Loucy (cell line): ENCODE measurements at regions not wholly inside any gene's neighbourhood (a gene's known extent, or its start where the extent isn't known, plus 50 kb on each side); places are given as distances from the start of the nearest gene placed in this dataset.

Experiments used
- EZH2phosphoT487 ChIP-seq: fragments of 200-600 bp; IDR thresholded peaks from 2 replicates; pipeline ENCODE4 v1.6.1; 2018; ENCODE audit warnings: antibody characterized with exemption, mild to moderate bottlenecking, moderate library complexity, borderline replicate concordance
- TF ChIP-seq, protein P1 (sequence below): fragments of 200-600 bp; sonication (generic); conservative IDR thresholded peaks from 2 replicates; pipeline ENCODE4 v1.5.1; 2014; ENCODE audit warnings: mild to moderate bottlenecking, antibody characterized with exemption, low read length

DNA sequence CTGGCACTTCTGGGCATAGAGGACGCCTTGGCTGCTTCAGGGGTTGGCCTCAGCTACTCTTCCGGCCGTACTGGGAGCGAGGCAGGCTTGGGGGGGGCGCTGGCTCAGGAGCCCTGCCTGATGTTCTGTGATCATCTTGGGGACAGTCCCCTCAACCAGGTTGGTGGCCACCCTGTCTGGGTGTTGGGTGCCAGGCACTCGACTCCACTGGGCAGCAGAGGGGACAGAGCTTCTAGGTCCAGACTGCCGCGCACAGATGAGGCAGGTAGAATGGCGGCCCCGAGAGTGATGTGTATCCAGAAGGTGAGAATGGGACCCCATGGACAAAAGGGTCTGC is 84.9 kb downstream of the ASB1 start:
- TF ChIP-seq EZH2phosphoT487: no peak
- TF ChIP-seq, protein P1, sequence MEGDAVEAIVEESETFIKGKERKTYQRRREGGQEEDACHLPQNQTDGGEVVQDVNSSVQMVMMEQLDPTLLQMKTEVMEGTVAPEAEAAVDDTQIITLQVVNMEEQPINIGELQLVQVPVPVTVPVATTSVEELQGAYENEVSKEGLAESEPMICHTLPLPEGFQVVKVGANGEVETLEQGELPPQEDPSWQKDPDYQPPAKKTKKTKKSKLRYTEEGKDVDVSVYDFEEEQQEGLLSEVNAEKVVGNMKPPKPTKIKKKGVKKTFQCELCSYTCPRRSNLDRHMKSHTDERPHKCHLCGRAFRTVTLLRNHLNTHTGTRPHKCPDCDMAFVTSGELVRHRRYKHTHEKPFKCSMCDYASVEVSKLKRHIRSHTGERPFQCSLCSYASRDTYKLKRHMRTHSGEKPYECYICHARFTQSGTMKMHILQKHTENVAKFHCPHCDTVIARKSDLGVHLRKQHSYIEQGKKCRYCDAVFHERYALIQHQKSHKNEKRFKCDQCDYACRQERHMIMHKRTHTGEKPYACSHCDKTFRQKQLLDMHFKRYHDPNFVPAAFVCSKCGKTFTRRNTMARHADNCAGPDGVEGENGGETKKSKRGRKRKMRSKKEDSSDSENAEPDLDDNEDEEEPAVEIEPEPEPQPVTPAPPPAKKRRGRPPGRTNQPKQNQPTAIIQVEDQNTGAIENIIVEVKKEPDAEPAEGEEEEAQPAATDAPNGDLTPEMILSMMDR: no peak
